ENCODE measurements at regions not wholly inside any gene's neighbourhood (a gene's known extent, or its start where the extent isn't known, plus 50 kb on each side); places are given as distances from the start of the nearest gene placed in this dataset.

- Histone ChIP-seq H3K9ac (ENCODE audit: low read depth, low read length) (no peak overlapping the region), H3K36me3 (ENCODE audit: insufficient read depth, low read length) (no peaks in the 10 kb centered on the region), H3K4me3 (ENCODE audit: low read length) (no peak overlapping the region), H3K27ac (ENCODE audit: low read depth, low read length) (no peak overlapping the region), H3K4me1 (ENCODE audit: insufficient read depth, low read length) (peaks cover 11% of the 10 kb centered on the region; the same call in 1 of the 2 replicates), H3K9me3 (ENCODE audit: insufficient read depth, low read depth, low read length) (no peaks in the 10 kb centered on the region), H3K27me3 (ENCODE audit: insufficient read depth, low read length) (no peaks in the 10 kb centered on the region)
- WGBS, result 91% methylated on average over 7 of the region's 7 CpGs
These were observed 176.4 kb upstream of the IER5L start for GRCh38 chr9:129354498-129354897.

DNA sequence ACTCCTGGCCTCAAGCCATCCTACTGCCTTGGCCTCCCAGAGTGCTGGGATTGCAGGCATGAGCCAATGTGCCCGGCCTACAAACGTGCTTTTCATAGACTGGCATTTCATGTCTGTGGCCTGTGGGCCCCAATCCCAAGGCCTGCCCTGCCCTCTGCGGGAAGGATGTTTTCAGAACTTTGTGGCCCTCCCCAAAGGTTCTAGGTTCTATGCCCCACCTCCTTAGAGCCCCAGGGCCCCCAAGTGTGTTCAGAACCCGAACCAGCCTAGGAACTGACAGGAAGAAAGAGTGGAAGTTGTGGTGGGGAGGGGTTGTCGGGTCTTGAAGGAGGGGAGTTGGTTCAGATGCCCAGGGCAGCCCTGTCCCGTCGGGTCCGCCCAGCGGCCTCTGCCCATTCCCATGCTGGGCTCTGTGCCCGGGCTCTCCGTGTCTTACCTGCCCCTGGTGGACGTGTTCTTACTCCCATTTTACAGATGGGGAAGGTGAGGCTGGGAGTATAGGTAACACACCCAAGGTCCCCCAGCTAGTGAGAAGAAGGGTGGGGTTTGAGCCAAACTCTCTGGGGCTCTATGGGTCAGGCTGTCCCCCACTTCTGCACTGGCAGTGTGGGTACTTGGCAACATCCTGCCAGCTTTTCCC is 175.8 kb upstream of the IER5L start:
- no peak overlapping the region for H3K27ac ChIP-seq (ENCODE audit: low read depth, low read length)
- no peaks in the 10 kb centered on the region for H3K27me3 ChIP-seq (ENCODE audit: insufficient read depth, low read length)
- H3K9ac ChIP-seq (ENCODE audit: low read depth, low read length), result no peak overlapping the region
- no peaks in the 10 kb centered on the region for H3K36me3 ChIP-seq (ENCODE audit: insufficient read depth, low read length)
- no peak overlapping the region for H3K4me3 ChIP-seq (ENCODE audit: low read length)
- 83% methylated on average over 12 of the region's 12 CpGs for WGBS
- H3K9me3 ChIP-seq (ENCODE audit: insufficient read depth, low read depth, low read length), result no peaks in the 10 kb centered on the region
- H3K4me1 ChIP-seq (ENCODE audit: insufficient read depth, low read length), result peaks cover 11% of the 10 kb centered on the region; the same call in 1 of the 2 replicates

DNA sequence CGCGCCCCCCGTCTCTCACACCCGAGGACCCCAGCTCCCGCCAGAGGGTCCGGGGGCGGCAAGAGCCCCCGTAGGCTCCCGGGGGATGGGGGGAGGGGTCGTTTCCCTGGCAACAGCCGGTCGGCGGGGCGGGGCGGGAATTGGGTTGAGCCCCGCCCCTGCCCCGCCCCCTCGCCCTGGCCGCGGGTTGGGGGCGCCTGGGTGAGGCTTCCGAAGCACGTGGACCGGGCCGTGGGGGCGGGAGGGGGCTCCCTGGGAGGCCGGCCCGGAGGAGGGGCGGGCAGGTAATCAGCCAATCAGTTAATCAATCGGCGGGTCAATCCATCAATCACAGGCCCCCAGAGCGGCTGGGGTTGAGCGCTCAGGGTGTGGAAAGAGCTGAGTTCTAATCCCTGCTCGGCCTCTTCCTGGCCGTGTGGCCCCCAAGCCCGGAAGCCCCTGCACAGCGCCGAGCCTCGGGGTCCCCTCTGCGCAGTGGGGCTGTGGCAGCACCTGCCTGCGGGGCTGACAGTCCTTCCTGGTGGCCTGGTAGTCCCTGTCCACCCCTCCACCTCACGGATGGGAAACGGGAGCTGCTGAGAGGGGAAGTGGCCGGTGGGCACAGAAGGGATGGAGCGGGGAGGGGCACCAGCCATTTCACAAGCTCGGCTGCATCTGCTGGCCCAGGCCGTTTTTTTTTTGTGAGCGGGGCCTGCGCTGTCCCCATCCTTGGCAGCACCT is 174.2 kb upstream of the IER5L start:
- no peaks in the 10 kb centered on the region for H3K36me3 ChIP-seq (ENCODE audit: insufficient read depth, low read length)
- H3K4me3 ChIP-seq (ENCODE audit: low read length), result peak overlapping the region; percentile 67
- H3K9ac ChIP-seq (ENCODE audit: low read depth, low read length), result peak overlapping the region; percentile 58
- H3K4me1 ChIP-seq (ENCODE audit: insufficient read depth, low read length), result peaks cover 11% of the 10 kb centered on the region; the same call in 1 of the 2 replicates
- H3K9me3 ChIP-seq (ENCODE audit: insufficient read depth, low read depth, low read length), result no peaks in the 10 kb centered on the region
- peak overlapping the region; percentile 80 for H3K27ac ChIP-seq (ENCODE audit: low read depth, low read length)
- H3K27me3 ChIP-seq (ENCODE audit: insufficient read depth, low read length), result no peaks in the 10 kb centered on the region
- WGBS, result 2% methylated on average over 46 of the region's 49 CpGs

- H3K4me3 ChIP-seq (ENCODE audit: low read length), result peak overlapping the region; percentile 67
- H3K4me1 ChIP-seq (ENCODE audit: insufficient read depth, low read length), result peaks cover 11% of the 10 kb centered on the region; the same call in 1 of the 2 replicates
- H3K36me3 ChIP-seq (ENCODE audit: insufficient read depth, low read length), result no peaks in the 10 kb centered on the region
- no peaks in the 10 kb centered on the region for H3K27me3 ChIP-seq (ENCODE audit: insufficient read depth, low read length)
- H3K27ac ChIP-seq (ENCODE audit: low read depth, low read length), result peak overlapping the region; percentile 80
- no peaks in the 10 kb centered on the region for H3K9me3 ChIP-seq (ENCODE audit: insufficient read depth, low read depth, low read length)
- under 1% methylated on average over 15 of the region's 19 CpGs for WGBS
- peak overlapping the region; percentile 58 for H3K9ac ChIP-seq (ENCODE audit: low read depth, low read length)
These were observed 173.6 kb upstream of the IER5L start for GRCh38 chr9:129351642-129352145.

DNA sequence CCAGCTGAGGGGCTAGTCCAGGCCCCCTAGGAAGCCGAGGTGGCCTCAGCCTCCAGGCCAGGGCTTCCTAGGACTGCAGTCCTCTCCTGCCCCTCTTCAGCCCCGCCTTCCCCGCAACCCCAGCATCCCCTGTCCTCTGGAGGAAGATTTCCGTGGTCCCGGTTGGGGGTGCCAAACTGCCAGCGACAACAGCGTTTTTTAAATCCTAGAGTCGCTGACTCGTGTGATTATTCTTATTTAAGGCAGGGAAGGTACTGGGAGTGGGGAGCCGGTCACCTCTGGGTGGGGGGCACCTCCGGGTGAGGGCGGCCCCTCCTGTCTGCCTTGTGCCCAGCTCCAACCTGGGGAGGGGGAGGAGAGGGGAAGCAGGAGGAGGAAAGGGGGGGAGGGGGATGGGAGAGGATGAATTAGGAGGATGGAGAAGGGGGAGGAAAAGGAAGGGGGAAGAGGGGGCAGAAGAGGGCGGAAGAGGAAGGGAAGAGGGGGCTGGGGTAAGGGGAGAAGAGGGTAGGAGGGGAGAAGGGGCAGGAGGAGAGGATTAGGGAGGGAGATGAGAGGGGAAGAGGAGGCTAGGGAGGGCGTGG is 173.1 kb upstream of the IER5L start:
- Histone ChIP-seq H3K27me3 (ENCODE audit: insufficient read depth, low read length) (no peaks in the 10 kb centered on the region), H3K27ac (ENCODE audit: low read depth, low read length) (peak overlapping the region; percentile 82; the same call in 1 of the 2 replicates), H3K4me1 (ENCODE audit: insufficient read depth, low read length) (peaks cover 11% of the 10 kb centered on the region; the same call in 1 of the 2 replicates), H3K36me3 (ENCODE audit: insufficient read depth, low read length) (no peaks in the 10 kb centered on the region), H3K9me3 (ENCODE audit: insufficient read depth, low read depth, low read length) (no peaks in the 10 kb centered on the region), H3K9ac (ENCODE audit: low read depth, low read length) (no peak overlapping the region), H3K4me3 (ENCODE audit: low read length) (peak overlapping the region; percentile 67)
- 4% methylated on average over 14 of the region's 14 CpGs for WGBS

GRCh38 chr9:129350143-129350935 is 172.3 kb upstream of the IER5L start:
- Histone ChIP-seq H3K9ac (ENCODE audit: low read depth, low read length) (no peak overlapping the region), H3K9me3 (ENCODE audit: insufficient read depth, low read depth, low read length) (no peaks in the 10 kb centered on the region), H3K4me3 (ENCODE audit: low read length) (no peak overlapping the region), H3K27me3 (ENCODE audit: insufficient read depth, low read length) (no peaks in the 10 kb centered on the region), H3K4me1 (ENCODE audit: insufficient read depth, low read length) (peaks cover 11% of the 10 kb centered on the region; the same call in 1 of the 2 replicates), H3K27ac (ENCODE audit: low read depth, low read length) (peak overlapping the region; percentile 82; the same call in 1 of the 2 replicates), H3K36me3 (ENCODE audit: insufficient read depth, low read length) (no peaks in the 10 kb centered on the region)
- WGBS, result 72% methylated on average over 18 of the region's 25 CpGs

DNA sequence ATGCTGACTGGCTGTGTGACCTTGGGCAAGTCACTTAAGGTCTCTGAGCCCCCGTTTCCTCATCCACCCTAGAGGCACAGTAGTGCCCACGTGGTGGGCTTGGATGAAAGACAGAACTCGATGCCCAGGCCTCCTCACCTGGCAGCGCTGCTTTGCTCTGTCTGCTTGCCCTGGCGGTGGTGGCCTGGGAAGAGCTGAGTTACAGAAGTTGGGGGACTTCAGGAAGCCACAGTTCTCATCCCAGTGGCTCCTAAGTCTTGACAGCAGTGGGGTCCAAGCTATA is 171.5 kb upstream of the IER5L start:
- Histone ChIP-seq H3K4me3 (ENCODE audit: low read length) (no peak overlapping the region), H3K27ac (ENCODE audit: low read depth, low read length) (no peak overlapping the region), H3K36me3 (ENCODE audit: insufficient read depth, low read length) (no peaks in the 10 kb centered on the region), H3K9ac (ENCODE audit: low read depth, low read length) (no peak overlapping the region), H3K4me1 (ENCODE audit: insufficient read depth, low read length) (peaks cover 11% of the 10 kb centered on the region; the same call in 1 of the 2 replicates), H3K27me3 (ENCODE audit: insufficient read depth, low read length) (no peaks in the 10 kb centered on the region), H3K9me3 (ENCODE audit: insufficient read depth, low read depth, low read length) (no peaks in the 10 kb centered on the region)
- WGBS, result 86% methylated on average over 5 of the region's 5 CpGs

DNA sequence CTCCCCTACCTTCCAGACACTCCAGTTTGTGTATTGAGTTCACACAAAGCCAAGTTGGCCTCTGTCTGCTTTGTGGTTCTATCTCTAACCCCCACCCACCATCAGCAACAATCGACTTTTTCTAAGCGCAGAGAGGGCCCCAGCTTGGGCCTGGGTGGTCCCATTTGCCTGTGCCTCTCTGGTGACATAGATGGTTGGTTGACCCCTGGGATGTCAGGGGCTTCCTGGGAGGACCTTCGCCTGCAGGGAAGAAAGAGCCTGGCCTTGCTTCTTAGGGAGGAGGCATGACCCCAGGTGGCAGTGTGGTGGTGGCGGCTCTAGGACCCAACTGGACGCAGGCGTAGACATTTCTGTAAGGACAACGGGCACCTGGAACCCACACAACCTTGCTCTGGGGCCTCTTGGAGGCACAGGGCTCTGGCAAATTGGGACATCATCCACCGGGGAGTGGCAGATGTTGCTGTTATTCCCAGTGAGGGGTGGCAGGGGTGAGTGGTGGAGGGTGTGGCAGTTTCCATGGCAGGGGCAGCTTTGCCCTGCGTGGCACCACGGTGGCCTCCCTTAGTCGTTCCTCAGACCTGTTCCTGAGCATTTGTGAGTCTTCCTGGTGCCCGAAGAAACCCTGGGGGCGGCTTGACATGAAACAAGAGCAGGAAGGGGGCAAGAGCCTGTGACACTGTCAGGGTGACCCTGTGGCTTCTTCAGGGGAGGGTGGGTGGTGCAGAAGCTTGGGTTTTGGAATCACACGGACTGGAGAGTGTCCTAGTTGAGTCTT is 171.0 kb upstream of the IER5L start:
- H3K4me3 ChIP-seq (ENCODE audit: low read length), result no peak overlapping the region
- WGBS, result 76% methylated on average over 14 of the region's 14 CpGs

DNA sequence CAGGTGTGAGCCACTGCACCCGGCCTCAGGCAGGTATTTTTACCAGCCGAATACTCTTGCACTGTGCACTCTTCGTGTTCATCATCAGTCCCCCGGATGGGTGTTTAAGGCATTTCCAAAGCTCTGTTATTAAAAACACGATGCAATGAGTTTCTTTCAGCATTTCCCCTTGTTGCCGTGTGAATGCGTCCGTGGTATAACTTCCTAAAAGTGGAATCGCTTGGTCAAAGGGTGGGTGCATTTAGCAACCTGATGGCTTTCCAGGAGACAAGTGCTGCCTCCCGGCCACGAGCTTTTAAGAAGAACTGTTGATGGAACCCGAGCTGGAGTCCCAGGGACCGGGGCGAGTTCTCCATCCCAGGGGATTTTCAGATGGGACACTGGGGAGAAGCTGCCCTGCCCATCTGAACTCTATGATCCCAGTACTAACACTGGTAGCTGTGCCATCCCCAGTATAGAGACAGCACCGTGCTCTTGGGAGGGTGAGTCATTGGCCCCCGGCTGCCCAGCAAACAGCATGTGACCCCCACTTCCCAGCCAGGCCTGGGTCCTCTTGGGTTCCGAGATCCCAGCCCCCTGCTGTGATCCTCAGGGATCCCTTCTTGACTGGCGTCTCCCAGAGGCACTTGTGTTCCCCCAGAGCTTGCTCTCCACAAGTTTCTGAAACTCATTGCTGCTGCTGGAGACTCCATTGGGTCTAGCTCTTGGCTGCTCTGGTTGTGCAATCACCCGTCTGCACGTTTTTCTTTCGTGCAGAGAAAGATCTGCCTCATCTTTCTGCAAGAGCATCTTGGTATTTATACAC is 169.5 kb upstream of the IER5L start:
- Histone ChIP-seq H3K27ac (ENCODE audit: low read depth, low read length) (no peak overlapping the region), H3K4me3 (ENCODE audit: low read length) (no peak overlapping the region), H3K27me3 (ENCODE audit: insufficient read depth, low read length) (no peaks in the 10 kb centered on the region), H3K4me1 (ENCODE audit: insufficient read depth, low read length) (peaks cover 10% of the 10 kb centered on the region; the same call in 1 of the 2 replicates), H3K36me3 (ENCODE audit: insufficient read depth, low read length) (no peaks in the 10 kb centered on the region), H3K9me3 (ENCODE audit: insufficient read depth, low read depth, low read length) (no peaks in the 10 kb centered on the region), H3K9ac (ENCODE audit: low read depth, low read length) (no peak overlapping the region)
- WGBS, result 85% methylated on average over 21 of the region's 21 CpGs

More for the DNA sequence above, 171.0 kb upstream of the IER5L start:
- no peaks in the 10 kb centered on the region for H3K27me3 ChIP-seq (ENCODE audit: insufficient read depth, low read length)
- H3K27ac ChIP-seq (ENCODE audit: low read depth, low read length), result no peak overlapping the region
- H3K36me3 ChIP-seq (ENCODE audit: insufficient read depth, low read length), result no peaks in the 10 kb centered on the region
- no peaks in the 10 kb centered on the region for H3K9me3 ChIP-seq (ENCODE audit: insufficient read depth, low read depth, low read length)
- H3K4me1 ChIP-seq (ENCODE audit: insufficient read depth, low read length), result peaks cover 11% of the 10 kb centered on the region; the same call in 1 of the 2 replicates
- no peak overlapping the region for H3K9ac ChIP-seq (ENCODE audit: low read depth, low read length)

DNA sequence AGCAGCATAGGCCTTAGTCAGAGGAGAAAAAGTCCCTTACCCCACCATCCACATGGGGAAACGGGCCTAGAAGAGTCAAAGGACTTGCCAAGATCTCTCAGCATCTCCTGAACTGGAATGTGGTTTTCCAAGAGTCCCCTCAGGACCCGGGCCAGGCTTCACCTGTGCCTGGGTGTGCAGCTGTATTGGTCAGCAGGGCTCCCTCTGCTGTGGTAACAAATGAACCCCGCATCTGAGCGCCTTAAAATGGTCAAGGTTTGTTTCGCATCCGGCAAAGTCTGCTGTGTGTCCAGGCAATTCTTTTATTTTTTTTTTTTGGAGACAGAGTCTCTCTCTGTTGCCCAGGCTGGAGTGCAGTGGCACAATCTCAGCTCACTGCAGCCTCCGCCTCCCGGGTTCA is 168.0 kb upstream of the IER5L start:
- Histone ChIP-seq H3K27ac (ENCODE audit: low read depth, low read length) (no peak overlapping the region), H3K4me3 (ENCODE audit: low read length) (no peak overlapping the region), H3K4me1 (ENCODE audit: insufficient read depth, low read length) (peaks cover 8% of the 10 kb centered on the region; the same call in 1 of the 2 replicates), H3K27me3 (ENCODE audit: insufficient read depth, low read length) (no peaks in the 10 kb centered on the region), H3K9me3 (ENCODE audit: insufficient read depth, low read depth, low read length) (no peaks in the 10 kb centered on the region), H3K36me3 (ENCODE audit: insufficient read depth, low read length) (no peaks in the 10 kb centered on the region), H3K9ac (ENCODE audit: low read depth, low read length) (no peak overlapping the region)
- WGBS, result 95% methylated on average over 8 of the region's 8 CpGs
